ENCODE measurements at regions not wholly inside any gene's neighbourhood (a gene's known extent, or its start where the extent isn't known, plus 50 kb on each side); places are given as distances from the start of the nearest gene placed in this dataset.

- TF ChIP-seq CTCF (IDR thresholded peaks at IDR 0.05), result no peak
- no peak for TF ChIP-seq ZFX (IDR thresholded peaks at IDR 0.05; ENCODE audit: borderline replicate concordance)
These were observed 370.1 kb downstream of the IPMK start for GRCh38 chr10:57897611-57898010.

Data from 22Rv1 (cell line).